ENCODE measurements at regions not wholly inside any gene's neighbourhood (a gene's known extent, or its start where the extent isn't known, plus 50 kb on each side); places are given as distances from the start of the nearest gene placed in this dataset.

DNA sequence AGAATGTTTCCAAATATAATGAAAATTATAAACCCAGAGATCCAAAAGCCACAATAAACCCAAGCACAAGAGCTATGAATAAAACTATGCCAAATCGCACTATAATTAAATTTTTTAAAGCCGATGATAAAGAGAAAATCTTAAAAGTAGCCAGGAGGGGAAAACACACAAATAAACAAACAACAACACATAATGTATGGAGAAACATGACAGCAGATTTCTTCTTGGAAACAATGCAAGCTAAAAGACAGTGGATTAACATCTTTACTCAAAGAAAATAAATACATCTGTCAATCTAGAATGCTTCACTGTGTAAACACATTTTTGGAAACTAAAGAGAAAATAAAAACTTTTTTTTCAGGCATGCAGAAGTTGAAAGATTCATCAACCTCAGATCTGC lies 53.0 kb upstream of the SMOX start:
- no peak for DNase-seq

DNA sequence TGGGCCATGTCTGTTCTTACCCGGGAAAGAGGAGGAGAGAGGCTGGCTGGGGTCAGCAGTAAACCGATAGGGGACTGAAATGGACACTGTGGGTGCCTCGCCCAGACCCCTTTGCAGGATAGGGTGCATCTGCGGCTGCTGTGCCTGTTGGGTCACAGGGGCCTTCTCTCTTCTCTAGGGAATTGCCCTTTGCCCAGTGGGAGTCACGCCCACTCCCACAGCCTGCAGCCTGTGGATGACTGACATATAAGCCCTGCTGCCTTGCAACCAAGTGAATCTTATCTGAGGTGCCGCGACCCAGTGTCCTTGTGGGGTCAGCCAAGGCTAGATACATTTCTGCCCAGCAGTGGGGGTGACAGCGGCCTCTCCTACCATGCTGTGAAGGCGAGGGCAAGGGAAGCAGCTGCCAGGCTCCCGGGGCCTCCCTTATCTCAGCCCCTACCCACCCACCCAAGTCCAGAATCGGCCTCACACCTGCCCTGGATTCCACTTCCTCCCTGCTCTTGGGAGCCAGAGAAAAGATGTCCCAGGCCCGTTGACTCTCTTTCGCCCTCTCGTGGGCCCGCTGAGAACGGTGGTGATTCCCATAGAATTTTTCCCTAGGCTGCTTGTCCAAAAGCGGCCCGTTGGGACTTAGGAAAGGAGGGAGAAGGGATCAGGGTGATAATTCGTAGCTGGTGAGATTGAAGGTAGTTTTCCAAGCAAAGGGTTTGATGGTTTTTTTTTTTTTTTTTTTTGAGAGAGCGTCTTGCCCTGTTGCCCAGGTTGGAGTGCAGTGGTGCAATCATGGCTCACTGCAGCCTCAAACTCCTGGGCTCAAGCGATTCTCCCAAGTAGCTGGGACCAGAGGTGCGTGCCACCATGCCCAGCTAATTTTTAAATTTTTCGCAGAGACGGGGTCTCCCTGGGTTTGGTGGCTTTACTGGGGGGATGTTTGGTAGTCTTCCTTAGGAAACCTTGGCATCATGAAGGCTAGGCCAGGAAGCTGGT lies 56.8 kb upstream of the SMOX start:
- DNase-seq, result peak; percentile 36

- no peak for DNase-seq
Observed at GRCh38 chr20:4090756-4091489, 57.7 kb upstream of the SMOX start.

DNA sequence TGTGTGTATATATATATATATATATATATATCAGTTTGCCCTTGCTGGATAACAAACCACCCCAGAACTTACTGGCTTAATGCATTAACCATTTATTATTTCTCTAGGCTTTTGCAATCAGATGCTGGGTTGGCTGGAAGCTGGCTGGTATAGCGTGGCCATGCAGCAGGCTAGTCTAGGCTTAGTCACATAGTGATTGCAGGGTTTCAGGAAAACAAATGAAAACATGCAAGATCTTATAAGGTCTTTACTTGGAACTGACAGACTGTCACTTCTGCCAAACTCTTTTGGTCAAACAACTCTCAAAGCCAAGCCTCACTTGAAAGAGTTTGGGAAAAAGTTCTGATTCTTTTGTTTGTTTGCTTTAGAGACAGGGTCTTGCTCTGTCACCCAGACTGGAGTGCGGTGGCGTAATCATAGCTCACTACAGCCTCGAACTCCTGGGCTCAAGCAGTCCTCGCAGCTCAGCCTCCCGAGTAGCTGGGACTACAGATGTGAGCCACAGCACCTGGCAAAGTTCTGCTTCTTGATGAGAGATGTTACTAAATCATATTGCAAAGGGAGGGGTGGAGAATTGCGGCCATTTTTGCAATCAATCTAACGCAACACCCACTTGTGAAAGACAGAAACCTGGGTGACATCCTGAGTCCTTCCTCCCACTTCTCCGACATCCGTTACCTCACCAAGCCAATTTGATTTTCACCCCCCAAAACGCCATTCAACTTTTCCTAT lies 58.7 kb upstream of the SMOX start:
- no peak for DNase-seq

GRCh38 chr20:4088766-4089165 lies 59.9 kb upstream of the SMOX start:
- DNase-seq, result no peak

DNA sequence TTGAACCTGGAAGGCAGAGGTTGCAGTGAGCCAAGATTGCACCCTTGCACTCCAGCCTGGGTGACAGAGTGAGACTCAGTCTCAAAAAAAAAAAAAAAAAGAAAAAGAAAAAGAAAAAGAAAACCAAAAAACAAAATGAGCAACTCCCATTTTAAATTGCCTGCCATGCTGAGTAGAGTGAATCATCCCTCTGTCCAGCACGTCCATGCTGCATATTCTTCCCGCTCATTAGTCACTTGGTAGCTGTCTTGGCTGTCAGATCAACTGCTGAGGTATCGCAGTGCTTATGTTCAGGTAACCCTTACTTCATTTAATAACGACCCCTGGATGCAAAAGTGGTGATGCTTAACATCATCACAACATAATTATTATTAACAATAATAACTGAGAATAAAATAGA lies 60.7 kb upstream of the SMOX start:
- no peak for DNase-seq

DNA sequence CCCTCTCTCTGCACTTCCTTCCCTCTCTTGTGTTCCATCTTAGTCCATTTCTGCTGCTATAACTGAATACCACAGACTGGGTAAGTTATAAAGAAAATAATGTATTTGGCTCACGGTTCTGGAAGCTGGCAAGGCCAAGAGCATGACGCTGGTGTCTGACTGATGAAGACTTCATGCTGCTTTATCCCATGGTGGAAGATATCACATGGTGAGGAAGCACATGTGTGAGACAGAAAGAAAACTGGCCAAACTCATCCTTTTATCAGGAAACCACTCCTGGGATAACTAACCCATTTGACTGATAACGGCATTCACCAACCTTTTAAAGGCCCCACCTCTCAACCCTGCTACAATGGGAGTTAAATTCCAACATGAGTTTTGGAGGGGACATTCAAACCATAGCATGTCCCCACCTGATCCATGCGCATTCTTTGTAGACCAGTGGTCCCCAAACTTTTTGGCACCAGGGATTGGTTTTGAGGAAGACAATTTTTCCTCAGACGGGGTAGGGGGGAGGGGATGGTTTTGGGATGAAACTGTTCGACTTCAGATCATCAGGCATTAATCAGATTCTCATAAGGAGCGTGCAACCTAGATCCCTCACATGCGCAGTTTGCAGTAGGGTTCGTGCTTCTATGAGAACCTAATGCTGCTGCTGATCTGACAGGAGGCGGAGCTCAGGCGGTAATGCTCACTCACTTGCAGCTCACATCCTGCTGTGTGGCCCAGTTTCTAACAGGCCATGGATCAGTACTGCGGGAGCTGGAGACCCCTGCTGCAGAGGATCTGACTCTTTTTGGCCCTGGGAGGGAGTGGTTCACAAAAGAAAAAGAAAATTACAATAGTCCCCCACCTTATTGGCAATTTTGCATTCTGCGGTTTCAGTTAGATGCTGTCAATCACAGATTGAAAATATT lies 61.6 kb upstream of the SMOX start:
- no peak for DNase-seq

DNA sequence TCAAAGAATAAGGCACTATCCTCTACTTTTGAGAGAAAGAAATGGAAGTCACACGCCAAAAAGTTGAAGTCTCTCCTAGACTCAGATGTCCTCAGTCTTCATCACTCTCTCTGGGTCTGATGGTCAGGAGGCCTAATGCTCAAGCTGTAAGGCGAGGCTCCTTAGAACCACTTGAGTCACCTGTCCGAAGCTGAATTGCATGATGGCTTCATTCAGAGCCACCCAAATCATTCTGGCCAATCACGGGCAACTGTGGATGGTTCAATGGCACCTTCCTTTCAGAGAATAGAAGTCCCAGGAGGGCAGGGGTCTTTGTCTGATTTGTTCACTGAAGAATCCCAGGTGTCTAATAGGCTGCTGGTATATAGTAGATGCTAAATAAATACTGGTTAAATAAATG lies 63.9 kb upstream of the SMOX start:
- no peak for DNase-seq

- no peak for DNase-seq
Observed at GRCh38 chr20:4084096-4084495, 64.5 kb upstream of the SMOX start.

DNA sequence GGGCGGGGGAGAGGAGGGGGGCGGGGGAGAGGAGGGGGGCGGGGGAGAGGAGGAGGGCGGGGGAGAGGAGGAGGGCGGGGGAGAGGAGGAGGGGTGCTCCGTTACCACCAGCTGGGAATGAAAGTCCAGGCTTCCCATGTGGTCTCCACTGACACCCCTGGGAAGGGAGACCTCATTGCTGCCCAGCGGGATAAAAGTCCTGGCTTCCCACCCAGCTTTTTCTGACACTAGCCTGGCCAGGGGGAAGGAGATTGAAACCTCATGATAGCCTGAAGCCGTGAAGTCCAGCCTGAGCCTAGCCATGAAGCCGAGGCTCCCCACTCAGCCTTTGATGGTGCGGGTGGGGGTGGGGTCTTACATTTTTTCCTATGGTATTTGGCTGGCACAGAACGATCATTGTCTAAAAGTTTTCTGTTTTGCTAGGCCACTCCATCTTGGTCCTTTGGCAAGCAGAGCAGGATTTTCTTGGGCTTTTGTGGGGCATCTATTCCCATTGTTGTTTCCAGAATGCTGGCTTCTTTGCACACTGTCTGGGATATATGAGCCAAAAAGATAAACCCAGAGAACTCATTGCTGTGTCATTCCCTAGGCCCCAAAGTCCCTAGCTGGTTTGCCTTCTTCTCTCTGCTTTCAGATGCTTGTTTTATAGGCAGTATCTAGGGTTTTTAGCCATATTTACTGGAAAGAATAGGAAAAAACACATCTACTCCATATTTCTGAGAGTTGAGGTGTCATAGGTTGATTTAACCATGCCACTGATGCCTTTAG lies 65.3 kb upstream of the SMOX start:
- no peak for DNase-seq

- DNase-seq, result peak; percentile 32
Observed at GRCh38 chr20:4082406-4083097, 66.1 kb upstream of the SMOX start.

GRCh38 chr20:4081421-4081820 lies 66.1 kb upstream of the RNF24 start:
- no peak for DNase-seq

- no peak for DNase-seq
Observed at GRCh38 chr20:4076671-4077070, 61.3 kb upstream of the RNF24 start.

GRCh38 chr20:4076033-4076432 lies 60.7 kb upstream of the RNF24 start:
- no peak for DNase-seq

DNA sequence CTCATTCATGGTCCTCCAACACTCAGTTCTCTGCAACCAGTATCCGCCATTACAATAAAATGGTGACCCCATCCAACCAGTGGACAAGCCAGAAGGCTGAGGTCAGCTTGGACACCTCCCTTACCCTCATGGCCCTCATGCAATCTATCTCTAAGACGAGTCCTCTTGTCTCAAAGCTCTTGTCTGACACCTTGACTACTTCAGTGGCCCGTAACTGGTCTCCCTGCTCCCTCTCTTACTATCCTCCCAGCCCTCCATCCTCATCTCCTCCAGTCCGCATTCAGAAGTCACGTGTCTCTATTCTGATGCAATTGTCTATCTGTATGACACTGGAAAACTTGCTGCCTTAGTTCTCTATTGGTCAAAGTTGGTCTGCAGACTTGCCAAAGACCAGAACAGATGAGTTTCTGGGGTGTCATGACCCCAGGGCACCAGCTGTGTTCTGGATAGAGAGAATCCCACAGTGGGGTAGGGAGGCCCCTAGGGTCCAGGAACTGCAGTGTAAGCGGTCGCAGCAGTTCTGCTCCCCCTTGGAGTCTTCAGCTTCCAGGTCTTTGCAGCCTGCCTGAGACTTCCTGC lies 59.6 kb upstream of the RNF24 start:
- no peak for DNase-seq

DNA sequence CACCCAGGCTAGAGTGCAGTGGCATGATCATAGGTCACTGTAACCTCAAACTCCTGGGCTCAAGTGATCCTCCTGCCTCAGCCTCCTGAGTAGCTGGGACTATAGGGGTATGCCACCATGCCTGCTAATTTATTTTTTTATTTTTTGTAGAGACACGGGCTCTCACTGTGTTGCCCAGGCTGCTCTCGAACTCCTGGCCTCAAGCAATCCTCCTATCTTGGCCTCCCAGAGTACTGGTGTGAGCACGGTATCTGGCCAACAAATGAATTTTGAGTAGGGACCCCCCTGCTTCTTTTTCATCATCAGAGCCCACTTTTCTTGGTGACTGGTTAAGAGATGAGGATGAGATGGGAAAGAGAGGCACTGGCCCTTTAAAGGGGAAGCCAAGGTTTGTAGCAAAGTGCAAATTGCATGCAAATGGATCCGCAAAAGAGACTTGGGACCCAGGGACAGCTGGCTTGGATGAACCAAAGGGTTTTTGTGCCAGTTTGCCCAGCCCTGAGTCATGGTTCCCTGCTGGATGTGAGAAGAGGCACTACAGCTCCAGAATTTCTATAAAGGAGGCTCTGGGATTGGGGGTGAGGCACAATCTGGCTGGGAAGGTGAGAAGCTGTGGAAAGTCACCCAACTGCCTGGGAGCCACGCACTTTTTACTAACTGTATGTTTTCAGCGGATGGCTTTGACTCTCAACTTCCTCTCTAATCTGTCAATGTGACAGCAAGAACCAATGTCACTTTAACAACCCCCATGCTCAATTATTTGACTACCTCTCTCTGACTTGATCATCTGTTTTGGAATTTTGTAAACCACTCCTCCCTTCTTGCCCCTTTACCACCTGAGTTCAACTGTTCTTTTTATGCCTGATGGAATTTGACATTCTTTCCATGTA lies 58.7 kb upstream of the RNF24 start:
- DNase-seq, result no peak

DNA sequence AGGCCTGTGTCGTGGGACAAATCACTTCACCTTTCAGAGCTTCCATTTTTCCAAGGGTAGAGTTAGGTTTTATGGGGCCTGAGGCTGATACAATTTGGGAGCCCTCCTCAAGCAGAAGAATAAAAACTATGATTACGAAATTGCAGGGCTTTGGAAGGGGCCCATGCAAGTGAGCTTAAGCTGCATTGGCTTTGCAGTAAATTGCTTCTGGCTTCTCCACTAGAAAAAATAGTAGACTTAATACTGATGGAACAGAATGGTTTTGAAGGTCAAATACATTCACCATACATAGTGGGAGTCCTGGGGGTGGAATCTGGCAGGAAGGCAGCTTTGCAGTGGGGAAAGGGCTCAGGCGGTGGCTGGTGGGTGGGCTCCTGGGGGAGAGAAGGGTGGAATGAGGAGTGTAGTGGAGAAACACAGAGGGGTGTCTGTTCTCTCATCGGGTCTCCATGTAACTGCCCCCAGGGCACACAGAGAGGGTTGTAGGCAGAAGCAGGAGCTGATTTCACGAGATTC lies 55.9 kb upstream of the RNF24 start:
- DNase-seq, result no peak

GRCh38 chr20:4070323-4071177 lies 55.2 kb upstream of the RNF24 start:
- no peak for DNase-seq

Measured in activated naive CD4-positive, alpha-beta T cell treated with anti-CD3 and anti-CD28 coated beads, Interleukin-2, amount 50 U/mL, for 16 hours (primary cell).